GM12892 (cell line): ENCODE measurements at regions not wholly inside any gene's neighbourhood (a gene's known extent, or its start where the extent isn't known, plus 50 kb on each side); places are given as distances from the start of the nearest gene placed in this dataset.

Source experiments
- POLR2A ChIP-seq: IDR thresholded peaks from 2 replicates; pipeline ENCODE4 v1.6.1; 2011; ENCODE audit warnings: low read depth, low read length, control low read depth
- POLR2AphosphoS5 ChIP-seq: IDR thresholded peaks from 2 replicates; pipeline ENCODE4 v1.6.1; 2011; ENCODE audit warnings: low read depth, low read length, control low read depth

GRCh38 chr3:103067963-103068362 is 633.1 kb downstream of the ZPLD1 start:
- no peak for TF ChIP-seq POLR2AphosphoS5
- no peak for TF ChIP-seq POLR2A
